Breast epithelium (tissue), 3 donors: ENCODE measurements at regions not wholly inside any gene's neighbourhood (a gene's known extent, or its start where the extent isn't known, plus 50 kb on each side); places are given as distances from the start of the nearest gene placed in this dataset.

Source experiments
- CTCF ChIP-seq, 3 donors: fragments of 450-650 bp; IDR thresholded peaks; one replicate each; pipeline ENCODE4 v1.5.1; 2016 to 2017; ENCODE audit warnings: antibody characterized with exemption in 3 of 3, mild to moderate bottlenecking in 3 of 3, moderate library complexity in 3 of 3
- POLR2A ChIP-seq: fragments of 450-650 bp; IDR thresholded peaks from one replicate; pipeline ENCODE4 v1.6.1; 2016; ENCODE audit warnings: antibody characterized with exemption, mild to moderate bottlenecking, moderate library complexity

DNA sequence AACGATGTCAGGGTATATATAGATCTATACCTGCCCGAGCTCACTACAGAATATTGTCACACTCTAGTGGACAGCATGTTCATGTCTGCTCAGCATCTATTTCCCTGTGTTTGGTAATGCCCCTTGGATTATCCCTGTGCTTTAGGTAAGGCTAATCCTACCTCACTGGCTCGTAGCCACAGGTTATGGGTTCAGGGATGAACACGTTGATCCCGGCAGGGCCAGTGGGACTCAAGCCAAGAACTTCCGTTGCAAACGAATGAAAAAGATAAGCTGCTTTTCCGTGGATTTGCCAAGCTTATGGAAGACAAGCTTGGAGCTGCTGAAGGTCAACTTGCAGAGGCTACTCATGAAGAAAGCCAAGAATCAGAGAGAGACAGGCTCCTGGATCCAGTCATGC, 400.0 kb upstream of the TSHZ3 start:
- TF ChIP-seq POLR2A (no peak), CTCF (IDR thresholded peaks at IDR 0.05) (no peak)
